Activated CD4-positive, alpha-beta T cell treated with anti-CD3 and anti-CD28 coated beads, Interleukin-2, amount 50 U/mL, for 16 hours (primary cell): ENCODE measurements at regions not wholly inside any gene's neighbourhood (a gene's known extent, or its start where the extent isn't known, plus 50 kb on each side); places are given as distances from the start of the nearest gene placed in this dataset.

Experiments
- DNase-seq: peaks from one replicate; pipeline ENCODE4 v3.0.0-alpha.2; 2020

DNA sequence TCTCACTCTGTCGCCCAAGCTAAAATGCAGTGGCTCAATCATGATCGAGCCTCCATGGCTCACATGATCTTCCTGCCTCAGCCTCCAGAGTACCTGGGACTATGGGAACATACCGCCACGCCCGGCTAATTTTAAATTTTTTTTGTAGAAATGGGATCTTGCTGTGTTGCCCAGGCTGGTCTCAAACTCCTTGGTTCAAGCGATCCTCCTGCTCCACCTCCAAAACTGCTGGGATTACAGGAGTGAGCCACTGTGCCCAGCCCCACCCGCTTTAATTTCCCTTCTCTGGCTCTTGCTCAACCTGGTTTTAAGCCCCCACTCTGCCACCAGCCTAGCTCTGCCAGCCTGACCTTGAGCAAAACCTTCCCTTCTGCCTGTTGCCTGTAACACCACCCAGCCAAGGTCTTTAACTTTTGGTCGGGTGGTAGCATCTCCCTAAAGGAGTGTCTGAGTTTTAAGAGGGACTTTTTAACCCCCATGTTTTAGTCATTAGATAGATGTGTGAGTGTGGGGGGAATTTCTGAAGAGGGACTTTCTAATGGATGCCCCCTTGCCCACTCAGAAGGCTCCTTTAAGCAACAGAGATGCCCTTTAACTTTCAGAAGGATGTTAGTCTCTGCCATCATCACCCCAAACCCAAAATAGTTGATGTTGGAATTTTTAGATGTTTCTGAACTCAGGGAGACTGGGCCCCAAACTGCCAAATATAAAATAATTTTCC is 71.8 kb upstream of the FOXP4 start:
- DNase-seq = no peak

DNA sequence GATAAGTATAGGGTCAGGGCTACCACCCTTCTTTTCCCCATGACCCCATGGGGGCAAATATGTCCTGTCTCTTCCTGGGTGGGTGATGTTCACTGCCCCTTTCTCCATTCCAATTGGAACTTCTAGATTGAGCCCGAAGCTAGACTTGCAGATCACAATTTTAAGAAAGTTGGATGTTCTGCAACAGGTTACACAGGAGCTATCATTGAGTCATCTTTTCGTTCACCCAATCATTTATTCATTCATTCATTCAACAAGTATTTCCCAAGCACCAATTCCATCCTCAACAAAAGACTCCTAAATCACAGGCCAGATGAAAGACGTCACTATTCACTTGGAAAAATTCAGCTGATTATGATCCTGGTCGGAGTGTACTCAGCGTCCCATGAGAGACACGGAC is 71.0 kb upstream of the FOXP4 start:
- DNase-seq = no peak

DNA sequence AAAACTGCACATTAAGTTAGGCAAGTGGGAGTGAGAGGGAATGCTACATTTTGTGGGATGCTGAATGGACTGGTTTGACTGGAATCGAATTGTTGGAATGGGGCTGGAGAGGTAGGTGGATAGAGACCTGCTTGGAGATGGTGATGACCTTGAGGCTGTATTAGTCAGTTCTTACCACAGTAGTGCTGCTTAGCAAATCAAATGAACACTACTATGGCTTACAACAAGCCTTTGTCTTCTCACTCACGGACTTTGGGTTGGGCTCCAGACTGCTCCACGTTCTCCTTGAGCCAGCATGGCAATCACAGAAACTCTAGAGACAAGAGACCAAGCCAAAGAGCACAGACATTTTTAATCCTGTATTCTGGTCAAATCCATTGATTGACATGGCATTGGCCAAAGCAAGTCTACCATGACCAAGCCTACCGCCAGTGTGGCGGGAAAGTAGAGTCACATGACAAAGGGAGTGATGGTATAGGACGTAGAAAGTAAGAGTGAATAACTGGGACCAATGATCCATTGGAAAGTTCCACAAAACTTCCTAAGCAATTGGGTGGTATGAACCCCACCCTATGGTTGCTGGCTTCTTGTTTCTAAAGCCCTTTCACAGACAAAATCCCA is 70.3 kb upstream of the FOXP4 start:
- no peak for DNase-seq

DNA sequence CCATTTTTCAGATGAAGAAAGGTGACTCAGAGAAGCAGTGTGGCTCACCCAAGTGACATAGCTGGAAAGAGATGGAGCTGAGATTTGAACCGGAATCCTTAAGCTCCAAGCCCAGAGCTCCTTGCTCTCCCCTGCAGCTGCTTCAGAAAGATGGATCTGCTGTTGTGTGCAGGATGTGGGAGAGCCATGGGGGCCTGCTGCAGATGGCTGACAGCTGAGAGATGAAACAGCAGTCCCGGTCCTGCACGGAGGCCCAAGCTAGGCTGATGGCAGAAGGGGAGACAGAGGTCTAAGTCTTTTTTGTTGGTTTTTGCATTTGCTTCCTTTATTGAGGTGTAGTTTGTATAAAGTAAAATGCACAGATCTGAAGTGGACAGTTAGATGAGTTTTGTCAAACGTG is 69.8 kb upstream of the FOXP4 start:
- DNase-seq = no peak

DNA sequence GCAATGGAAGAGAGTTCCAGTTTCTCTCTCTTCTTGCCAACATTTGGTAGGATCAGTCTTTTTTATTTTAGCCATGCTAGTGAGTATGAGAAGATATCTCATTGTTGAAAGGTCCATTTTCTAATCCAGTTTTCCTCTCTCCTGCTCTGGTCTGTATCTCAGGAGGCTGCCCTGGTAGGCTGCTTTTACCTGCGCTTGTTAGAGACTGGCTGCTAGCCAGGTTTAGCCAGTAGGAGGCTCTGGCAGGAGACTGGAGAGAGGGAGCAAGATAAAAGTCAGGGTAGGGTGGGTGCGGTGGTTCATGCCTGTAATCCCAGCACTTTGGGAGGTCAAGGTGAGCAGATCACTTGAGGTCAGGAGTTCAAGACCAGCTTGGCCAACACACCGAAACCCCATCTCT is 68.6 kb upstream of the FOXP4 start:
- no peak for DNase-seq

DNA sequence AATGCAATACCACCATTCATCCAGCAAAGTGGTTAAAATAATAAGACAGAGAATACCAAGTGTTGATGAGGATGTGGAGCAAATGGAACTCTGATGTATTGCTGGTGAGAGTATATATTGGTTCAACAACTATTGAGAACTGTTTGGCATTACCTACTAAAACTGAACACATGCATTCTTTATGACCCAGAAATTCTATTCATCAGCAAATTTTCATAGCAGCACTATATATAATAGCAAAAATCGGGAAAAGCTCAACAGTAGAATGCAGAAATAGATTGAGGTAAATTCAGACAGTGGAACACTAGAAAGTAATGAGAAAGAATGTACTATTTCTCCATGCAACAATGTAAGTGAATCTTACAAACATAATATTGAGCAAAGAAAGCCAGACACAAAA is 62.2 kb upstream of the FOXP4 start:
- DNase-seq = no peak

DNA sequence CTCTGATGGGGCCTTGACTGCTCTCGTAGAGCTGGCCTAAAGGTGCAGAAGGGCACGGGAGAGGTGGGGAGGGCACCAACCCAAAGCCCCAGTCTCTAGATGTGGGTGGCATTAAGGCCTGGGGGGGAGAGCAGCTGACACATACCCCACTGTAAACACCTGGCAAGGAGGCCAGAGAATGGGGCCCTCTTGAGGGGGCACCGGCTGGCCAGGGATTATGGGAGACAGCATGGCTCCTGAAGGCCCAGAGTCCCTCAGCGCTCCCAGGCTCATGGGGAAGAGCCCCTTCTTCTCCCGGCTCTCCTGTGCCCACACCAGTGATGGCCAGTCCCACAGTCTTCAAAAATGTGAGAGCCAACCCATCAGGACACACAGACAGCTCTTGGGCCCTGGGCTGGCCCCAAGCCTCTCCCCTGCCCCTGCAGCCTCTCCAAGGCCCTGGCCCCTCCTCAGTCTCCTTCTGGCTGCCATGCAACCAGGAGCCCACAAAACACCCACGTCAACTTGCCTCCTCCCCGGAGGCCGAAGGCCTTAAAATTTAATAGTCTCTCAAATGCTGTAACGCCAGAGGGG is 58.2 kb upstream of the FOXP4 start:
- no peak for DNase-seq

DNA sequence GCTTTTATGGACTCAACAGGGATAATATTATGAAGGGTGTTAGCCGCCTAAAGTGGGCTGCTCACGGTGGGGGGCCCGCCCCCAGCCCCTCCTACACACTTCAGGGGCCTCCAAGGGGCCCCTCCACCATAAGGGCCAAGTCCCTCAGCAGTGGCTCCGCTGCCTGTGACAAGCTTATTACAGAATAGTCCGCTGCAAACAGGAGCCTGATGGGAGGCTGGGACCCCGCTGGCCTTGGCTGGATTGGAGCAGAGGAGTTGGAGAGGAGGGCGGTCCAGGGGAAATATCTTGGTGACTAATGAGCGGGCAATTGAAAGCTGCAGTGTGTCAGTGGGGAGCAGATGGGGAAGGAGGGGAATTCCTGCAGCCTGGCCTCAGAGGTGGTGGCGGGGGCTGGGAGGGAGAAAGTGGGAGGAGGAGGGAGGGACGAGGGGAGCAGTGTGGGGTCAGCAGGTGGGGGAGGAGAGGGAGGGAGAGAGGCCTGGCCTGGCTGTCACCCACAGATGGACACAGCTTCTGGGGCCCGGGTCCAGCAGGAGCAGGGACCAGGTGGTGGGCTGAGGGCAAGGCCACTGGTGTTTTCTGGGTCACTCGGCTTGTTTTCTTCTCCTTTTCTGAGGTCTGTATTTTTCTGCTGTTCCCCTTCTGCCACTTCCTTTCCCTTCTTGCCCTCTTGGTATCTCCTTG is 57.6 kb upstream of the FOXP4 start:
- DNase-seq = no peak

DNA sequence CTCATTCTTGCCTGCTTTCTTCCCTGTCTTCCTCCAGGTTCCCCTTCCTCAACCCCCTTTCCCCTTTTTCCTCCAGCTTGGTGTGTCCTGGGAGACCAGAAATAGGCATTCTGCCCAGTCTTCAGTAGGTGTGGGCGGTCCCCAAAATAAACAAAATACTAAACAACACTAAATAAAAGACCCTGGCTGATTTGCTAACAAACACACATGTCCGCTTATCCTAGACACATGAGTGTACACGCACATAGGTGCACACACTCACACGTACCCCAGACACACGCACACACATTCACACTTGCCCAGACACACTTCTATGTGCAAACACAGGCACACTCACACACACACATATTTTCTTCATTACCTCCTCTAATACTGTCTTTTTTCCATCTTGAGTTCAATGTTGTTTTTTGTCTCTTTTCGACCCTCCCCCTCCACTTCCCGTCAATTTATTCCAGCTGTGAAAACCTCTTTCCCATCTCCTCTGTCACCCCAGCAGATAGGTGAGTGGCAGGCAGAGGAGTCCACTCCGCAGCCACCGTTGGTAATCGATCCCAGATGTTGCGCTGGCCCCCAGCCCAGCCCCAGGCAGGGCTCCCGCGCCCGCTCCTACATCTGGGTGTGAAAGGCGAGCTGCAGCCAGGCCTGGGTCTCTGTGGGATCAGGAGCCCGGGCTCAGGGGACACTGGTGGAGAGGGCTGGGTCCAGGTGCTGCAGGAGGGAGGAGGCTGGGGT is 56.9 kb upstream of the FOXP4 start:
- DNase-seq = no peak

DNA sequence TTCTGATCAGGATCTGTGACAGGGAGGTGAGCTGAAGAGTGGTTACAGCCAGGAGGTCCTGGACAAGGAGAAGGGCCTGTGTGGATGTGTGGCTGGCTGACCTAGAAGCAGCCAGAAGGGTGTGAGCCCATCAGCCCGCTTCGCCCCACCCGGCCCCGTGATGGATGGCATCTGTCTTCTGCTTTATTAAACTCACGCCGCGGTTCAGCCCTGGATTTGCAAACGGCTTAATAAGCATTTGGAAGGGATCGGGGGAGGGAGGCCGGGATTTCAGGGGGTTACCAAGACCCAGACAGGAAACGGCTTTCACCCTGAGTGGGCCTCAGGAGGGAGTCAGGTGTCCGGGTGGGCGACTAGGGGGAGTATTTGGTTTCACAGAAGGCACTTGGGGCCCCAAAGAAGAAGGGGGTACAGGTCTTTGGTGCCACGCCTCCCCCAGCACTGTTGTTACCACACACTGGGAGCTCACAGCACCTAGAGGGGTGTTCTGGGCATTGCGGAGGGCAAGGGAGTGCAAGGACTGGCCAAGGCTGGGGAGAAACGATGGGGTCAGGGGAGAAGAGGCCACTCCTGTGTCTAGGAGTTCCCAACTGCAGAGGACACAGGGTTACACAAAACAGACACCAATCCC is 53.8 kb upstream of the FOXP4 start:
- DNase-seq = no peak

DNA sequence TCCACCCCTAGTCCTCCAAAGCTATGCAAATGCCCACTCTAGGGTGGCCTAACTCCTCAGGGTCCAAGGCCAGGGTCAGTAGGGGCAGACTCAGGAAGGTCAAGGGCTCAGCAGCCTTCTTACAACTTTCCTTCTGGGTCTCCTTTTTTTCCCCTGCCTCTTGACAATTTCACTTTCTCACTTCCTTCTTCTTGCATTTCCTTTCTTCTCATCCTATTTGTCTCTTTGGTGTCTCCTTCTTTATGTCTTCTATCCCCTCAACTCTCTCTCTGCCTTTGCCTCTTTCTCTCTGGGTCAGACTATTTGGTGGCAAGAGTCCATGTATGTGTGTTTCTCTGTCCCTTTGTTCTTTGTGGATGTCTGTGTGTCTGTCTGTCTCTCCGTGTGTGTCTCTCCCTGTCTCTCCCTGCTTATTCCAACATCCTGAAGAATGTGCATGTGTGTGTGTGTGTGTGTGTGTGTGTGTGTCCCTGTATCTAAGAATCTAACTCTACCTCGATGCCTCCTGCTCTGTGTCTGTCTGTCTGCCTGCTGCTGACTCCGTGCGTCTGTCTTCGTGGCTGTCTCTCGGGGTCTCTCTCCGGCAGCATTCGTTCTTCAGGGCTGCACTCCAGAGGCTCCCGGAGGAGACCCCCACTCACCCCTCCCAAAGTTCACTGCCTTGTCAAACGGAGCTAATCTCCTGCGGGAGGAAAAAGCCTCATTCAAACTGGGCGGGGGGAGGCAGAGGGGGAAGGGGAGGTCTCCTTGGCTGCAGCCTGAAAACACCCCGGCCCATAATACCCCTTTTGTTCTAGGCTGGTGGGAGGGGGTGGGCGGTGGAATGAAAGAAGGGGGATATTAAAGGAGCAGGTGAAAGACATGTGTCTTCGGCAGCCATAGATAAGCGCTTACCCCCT is 51.7 kb upstream of the FOXP4 start:
- DNase-seq = no peak
